ENCODE measurements at regions not wholly inside any gene's neighbourhood (a gene's known extent, or its start where the extent isn't known, plus 50 kb on each side); places are given as distances from the start of the nearest gene placed in this dataset.

DNA sequence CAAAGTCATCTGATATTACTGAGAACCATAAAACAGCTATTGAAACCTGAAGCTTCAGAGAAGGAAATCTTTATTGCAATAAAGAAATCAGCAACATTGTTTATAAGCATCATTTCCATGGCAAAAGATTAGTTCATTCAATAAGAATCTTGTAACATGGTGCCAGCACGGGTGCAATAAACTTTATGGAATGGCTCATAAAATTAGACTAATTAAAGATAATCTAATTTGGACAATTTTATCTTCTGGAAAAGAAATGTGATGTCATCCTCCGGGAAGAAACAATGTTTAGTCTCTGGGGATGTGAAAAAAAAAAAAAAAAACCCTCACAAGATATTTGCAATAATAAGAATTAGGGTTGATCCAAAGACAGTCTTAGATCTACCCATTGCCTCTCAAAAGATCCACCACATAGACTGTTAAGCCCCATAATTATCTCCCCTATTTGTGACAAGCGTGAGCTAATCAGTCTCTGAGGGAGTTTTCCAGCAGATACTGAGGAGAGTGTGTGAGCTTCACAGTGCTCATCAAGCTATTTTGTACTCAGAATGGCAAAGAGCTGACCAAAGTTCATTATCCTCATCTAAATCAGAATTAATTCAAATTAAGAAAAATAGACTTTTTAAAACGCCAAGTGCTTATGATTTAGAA lies 297.0 kb upstream of the EDNRB start:
- H3K9ac ChIP-seq (ENCODE audit: low read length), result no peak overlapping the region
- H3K79me2 ChIP-seq (ENCODE audit: low read length), result no peaks in the 10 kb centered on the region
- H3F3A ChIP-seq (ENCODE audit: low read length, unreplicated experiment), result no peaks in the 10 kb centered on the region
- H3K9me2 ChIP-seq (replicated peaks; ENCODE audit: low read length), result no peaks in the 10 kb centered on the region
- POLR2A ChIA-PET (ENCODE audit: unreplicated experiment), result no interaction called here
- no peaks in the 10 kb centered on the region for H4K20me1 ChIP-seq (ENCODE audit: low read length)
- H3K27me3 ChIP-seq (ENCODE audit: low read length), result peaks cover 63% of the 10 kb centered on the region
- ATAC-seq, result no peak
- H3K9me3 ChIP-seq (ENCODE audit: low read length), result no peaks in the 10 kb centered on the region
- H3K4me1 ChIP-seq (ENCODE audit: insufficient read depth, low read length), result no peaks in the 10 kb centered on the region
- CTCF ChIA-PET, result no interaction called here
- no peak overlapping the region for H2AFZ ChIP-seq (ENCODE audit: low read length)
- no peak overlapping the region for H3K4me3 ChIP-seq (ENCODE audit: low read length)
- no peak overlapping the region for H3K27ac ChIP-seq (ENCODE audit: low read length)
- TF ChIP-seq EZH2 (IDR thresholded peaks at IDR 0.05; ENCODE audit: low read length, unreplicated experiment), result no peak
- TF ChIP-seq, protein P1, sequence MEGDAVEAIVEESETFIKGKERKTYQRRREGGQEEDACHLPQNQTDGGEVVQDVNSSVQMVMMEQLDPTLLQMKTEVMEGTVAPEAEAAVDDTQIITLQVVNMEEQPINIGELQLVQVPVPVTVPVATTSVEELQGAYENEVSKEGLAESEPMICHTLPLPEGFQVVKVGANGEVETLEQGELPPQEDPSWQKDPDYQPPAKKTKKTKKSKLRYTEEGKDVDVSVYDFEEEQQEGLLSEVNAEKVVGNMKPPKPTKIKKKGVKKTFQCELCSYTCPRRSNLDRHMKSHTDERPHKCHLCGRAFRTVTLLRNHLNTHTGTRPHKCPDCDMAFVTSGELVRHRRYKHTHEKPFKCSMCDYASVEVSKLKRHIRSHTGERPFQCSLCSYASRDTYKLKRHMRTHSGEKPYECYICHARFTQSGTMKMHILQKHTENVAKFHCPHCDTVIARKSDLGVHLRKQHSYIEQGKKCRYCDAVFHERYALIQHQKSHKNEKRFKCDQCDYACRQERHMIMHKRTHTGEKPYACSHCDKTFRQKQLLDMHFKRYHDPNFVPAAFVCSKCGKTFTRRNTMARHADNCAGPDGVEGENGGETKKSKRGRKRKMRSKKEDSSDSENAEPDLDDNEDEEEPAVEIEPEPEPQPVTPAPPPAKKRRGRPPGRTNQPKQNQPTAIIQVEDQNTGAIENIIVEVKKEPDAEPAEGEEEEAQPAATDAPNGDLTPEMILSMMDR (conservative IDR thresholded peaks at IDR 0.05; ENCODE audit: low read depth, low read length), result no peak
- TF ChIP-seq EZH2phosphoT487 (IDR thresholded peaks at IDR 0.05; ENCODE audit: borderline replicate concordance, low read length), result no peak
- no peak for DNase-seq
- no peaks in the 10 kb centered on the region for H3K36me3 ChIP-seq (ENCODE audit: low read depth, low read length)
- BruUV-seq (replicated peaks), result no TSS peak
- no peak overlapping the region for H3K4me2 ChIP-seq (ENCODE audit: low read length)
- intact Hi-C loops (cut with micrococcal nuclease), result no loop called here

GRCh38 chr13:78201411-78201810 lies 282.8 kb upstream of the EDNRB start:
- intact Hi-C loops (cut with micrococcal nuclease), result no loop called here
- BruUV-seq (replicated peaks), result no TSS peak
- no peak overlapping the region for H3K4me3 ChIP-seq (ENCODE audit: low read length)
- no peak overlapping the region for H3K4me2 ChIP-seq (ENCODE audit: low read length)
- no peaks in the 10 kb centered on the region; the same call in 1 of the 2 replicates for H3K4me1 ChIP-seq (ENCODE audit: insufficient read depth, low read length)
- peaks cover 9% of the 10 kb centered on the region for H3K27me3 ChIP-seq (ENCODE audit: low read length)
- H2AFZ ChIP-seq (ENCODE audit: low read length), result no peak overlapping the region
- no peaks in the 10 kb centered on the region for H4K20me1 ChIP-seq (ENCODE audit: low read length)
- H3K27ac ChIP-seq (ENCODE audit: low read length), result no peak overlapping the region
- no peaks in the 10 kb centered on the region for H3K79me2 ChIP-seq (ENCODE audit: low read length)
- no peaks in the 10 kb centered on the region for H3K9me3 ChIP-seq (ENCODE audit: low read length)
- no peaks in the 10 kb centered on the region for H3K36me3 ChIP-seq (ENCODE audit: low read depth, low read length)
- H3F3A ChIP-seq (ENCODE audit: low read length, unreplicated experiment), result no peaks in the 10 kb centered on the region
- no peak for ATAC-seq
- TF ChIP-seq EZH2 (IDR thresholded peaks at IDR 0.05; ENCODE audit: low read length, unreplicated experiment) (no peak), EZH2phosphoT487 (IDR thresholded peaks at IDR 0.05; ENCODE audit: borderline replicate concordance, low read length) (no peak)
- TF ChIP-seq, protein P1 (conservative IDR thresholded peaks at IDR 0.05; ENCODE audit: low read depth, low read length), result no peak
- H3K9me2 ChIP-seq (replicated peaks; ENCODE audit: low read length), result no peaks in the 10 kb centered on the region
- CTCF ChIA-PET, result no interaction called here
- POLR2A ChIA-PET (ENCODE audit: unreplicated experiment), result no interaction called here
- no peak for DNase-seq
- no peak overlapping the region for H3K9ac ChIP-seq (ENCODE audit: low read length)

DNA sequence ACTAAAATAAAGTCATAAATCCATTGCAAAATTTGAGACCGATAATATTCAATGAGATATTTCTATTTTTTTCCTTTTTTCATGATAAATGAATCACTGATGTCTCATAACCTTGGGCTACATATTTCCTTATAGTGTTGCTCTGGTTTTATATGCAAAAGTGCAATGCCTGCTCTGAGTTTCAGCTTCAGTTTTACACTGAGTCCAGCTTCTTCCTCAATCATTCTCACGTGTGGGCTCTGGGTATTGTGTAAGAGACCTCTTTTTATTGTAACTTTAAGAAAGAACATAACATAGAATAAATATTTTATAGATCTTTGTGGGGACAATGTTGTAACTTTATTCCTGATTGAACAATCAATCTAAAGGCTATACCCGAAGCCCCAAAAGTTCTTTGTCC lies 280.2 kb upstream of the EDNRB start:
- intact Hi-C loops (cut with micrococcal nuclease), result no loop called here

More for the DNA sequence above, 280.2 kb upstream of the EDNRB start:
- no peak overlapping the region for H3K4me2 ChIP-seq (ENCODE audit: low read length)
- H3K9me3 ChIP-seq (ENCODE audit: low read length), result no peaks in the 10 kb centered on the region
- H3K27me3 ChIP-seq (ENCODE audit: low read length), result peaks cover 6% of the 10 kb centered on the region; the same call in 1 of the 2 replicates
- no peak overlapping the region for H2AFZ ChIP-seq (ENCODE audit: low read length)
- CTCF ChIA-PET, result no interaction called here
- H3K4me3 ChIP-seq (ENCODE audit: low read length), result no peak overlapping the region
- H3K36me3 ChIP-seq (ENCODE audit: low read depth, low read length), result no peaks in the 10 kb centered on the region
- H3K4me1 ChIP-seq (ENCODE audit: insufficient read depth, low read length), result no peaks in the 10 kb centered on the region; the same call in 1 of the 2 replicates
- no peak overlapping the region for H3K27ac ChIP-seq (ENCODE audit: low read length)
- POLR2A ChIA-PET (ENCODE audit: unreplicated experiment), result no interaction called here
- H3K9me2 ChIP-seq (replicated peaks; ENCODE audit: low read length), result no peaks in the 10 kb centered on the region
- TF ChIP-seq, protein P1 (conservative IDR thresholded peaks at IDR 0.05; ENCODE audit: low read depth, low read length), result no peak
- no peaks in the 10 kb centered on the region for H3K79me2 ChIP-seq (ENCODE audit: low read length)
- no peaks in the 10 kb centered on the region for H3F3A ChIP-seq (ENCODE audit: low read length, unreplicated experiment)
- ATAC-seq, result no peak
- H3K9ac ChIP-seq (ENCODE audit: low read length), result no peak overlapping the region
- H4K20me1 ChIP-seq (ENCODE audit: low read length), result no peaks in the 10 kb centered on the region
- no peak for DNase-seq
- BruUV-seq (replicated peaks), result no TSS peak
